Parathyroid adenoma (tissue), 2 donors: ENCODE measurements at regions not wholly inside any gene's neighbourhood (a gene's known extent, or its start where the extent isn't known, plus 50 kb on each side); places are given as distances from the start of the nearest gene placed in this dataset.
"Not testable (repeated sequence)": the region's sequence is repeated elsewhere in the genome, so short reads cannot be mapped to it uniquely, and the experiment has no call there.

ENCODE experiments used
- H2AFZ ChIP-seq: fragments of 300-600 bp; sonication (generic); one replicate; pipeline ENCODE4 v1.7.0; 2017; ENCODE audit warnings: antibody characterized with exemption, mild to moderate bottlenecking
- H3K27ac ChIP-seq: fragments of 300-600 bp; sonication (generic); one replicate; pipeline ENCODE4 v1.7.0; 2017
- H3K27me3 ChIP-seq: fragments of 300-600 bp; sonication (generic); one replicate; pipeline ENCODE4 v1.7.0; 2017; ENCODE audit warnings: low read length; ENCODE audit not compliant: control insufficient read depth, insufficient read depth
- H3K36me3 ChIP-seq: fragments of 300-600 bp; sonication (generic); one replicate; pipeline ENCODE4 v1.7.0; 2017; ENCODE audit warnings: low read length; ENCODE audit not compliant: control insufficient read depth, insufficient read depth
- H3K4me1 ChIP-seq: fragments of 300-600 bp; sonication (generic); one replicate; pipeline ENCODE4 v1.7.0; 2017; ENCODE audit warnings: control low read depth
- H3K4me2 ChIP-seq: fragments of 300-600 bp; sonication (generic); one replicate; pipeline ENCODE4 v1.7.0; 2017; ENCODE audit warnings: low read length
- H3K4me3 ChIP-seq: fragments of 300-600 bp; sonication (generic); one replicate; pipeline ENCODE4 v1.7.0; 2017; ENCODE audit warnings: low read depth, low read length
- H3K79me2 ChIP-seq: fragments of 300-600 bp; sonication (generic); one replicate; pipeline ENCODE4 v1.7.0; 2017; ENCODE audit warnings: control low read depth
- H3K9ac ChIP-seq: fragments of 300-600 bp; sonication (generic); one replicate; pipeline ENCODE4 v1.7.0; 2017; ENCODE audit warnings: mild to moderate bottlenecking
- H3K9me3 ChIP-seq: fragments of 300-600 bp; sonication (generic); one replicate; pipeline ENCODE4 v1.7.0; 2017; ENCODE audit warnings: low read length; ENCODE audit not compliant: control insufficient read depth
- TF ChIP-seq, protein P1 (sequence below): fragments of 300-600 bp; sonication (generic); IDR thresholded peaks from one replicate; pipeline ENCODE4 v1.7.0; 2017; ENCODE audit warnings: antibody characterized with exemption, mild to moderate bottlenecking
- donor health status: primary hyperparathyroidism.

DNA sequence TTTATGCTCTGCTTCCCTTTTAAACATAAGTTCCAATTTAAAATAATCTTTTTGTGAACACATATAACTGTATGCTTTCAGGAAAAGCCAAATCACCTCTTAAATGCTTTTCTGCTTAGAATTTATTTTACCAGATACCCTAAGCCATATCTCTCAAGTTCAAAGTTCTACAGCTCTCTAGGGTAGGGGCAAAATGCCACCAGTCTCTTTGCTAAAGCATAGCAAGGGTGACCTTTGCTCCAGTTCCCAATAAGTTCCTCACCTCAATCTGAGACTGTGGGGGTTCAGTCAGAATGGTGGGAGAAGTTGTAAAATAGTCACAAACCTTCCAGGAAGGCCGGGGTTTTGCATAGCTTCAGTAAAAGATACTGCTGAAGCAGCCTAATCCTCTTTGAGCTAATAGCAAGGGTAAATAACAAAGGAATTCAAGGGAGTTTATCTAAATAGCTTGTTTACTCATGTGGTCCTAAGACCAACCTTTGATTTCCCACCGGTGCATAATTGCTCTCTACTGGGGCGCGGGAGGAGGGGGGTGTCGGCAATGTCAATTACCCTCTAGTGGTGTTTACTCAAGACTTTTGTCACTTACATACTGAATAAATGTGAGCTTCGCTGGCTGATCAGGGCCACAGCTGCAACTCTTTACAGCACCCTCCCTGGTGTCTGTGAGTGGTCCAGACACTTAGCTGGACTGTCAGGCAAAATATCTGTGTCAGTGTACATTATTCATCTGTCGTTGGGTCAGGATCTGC lies 1376.2 kb downstream of the NCAM2 start:
- Histone ChIP-seq H3K9me3 (no peaks in the 10 kb centered on the region), H3K27me3 (no peaks in the 10 kb centered on the region), H3K9ac (no peak overlapping the region), H3K27ac (no peak overlapping the region), H2AFZ (no peak overlapping the region), H3K4me1 (no peaks in the 10 kb centered on the region), H3K36me3 (no peaks in the 10 kb centered on the region), H3K4me3 (no peak overlapping the region), H3K4me2 (no peak overlapping the region), H3K79me2 (no peaks in the 10 kb centered on the region)
- TF ChIP-seq, protein P1, sequence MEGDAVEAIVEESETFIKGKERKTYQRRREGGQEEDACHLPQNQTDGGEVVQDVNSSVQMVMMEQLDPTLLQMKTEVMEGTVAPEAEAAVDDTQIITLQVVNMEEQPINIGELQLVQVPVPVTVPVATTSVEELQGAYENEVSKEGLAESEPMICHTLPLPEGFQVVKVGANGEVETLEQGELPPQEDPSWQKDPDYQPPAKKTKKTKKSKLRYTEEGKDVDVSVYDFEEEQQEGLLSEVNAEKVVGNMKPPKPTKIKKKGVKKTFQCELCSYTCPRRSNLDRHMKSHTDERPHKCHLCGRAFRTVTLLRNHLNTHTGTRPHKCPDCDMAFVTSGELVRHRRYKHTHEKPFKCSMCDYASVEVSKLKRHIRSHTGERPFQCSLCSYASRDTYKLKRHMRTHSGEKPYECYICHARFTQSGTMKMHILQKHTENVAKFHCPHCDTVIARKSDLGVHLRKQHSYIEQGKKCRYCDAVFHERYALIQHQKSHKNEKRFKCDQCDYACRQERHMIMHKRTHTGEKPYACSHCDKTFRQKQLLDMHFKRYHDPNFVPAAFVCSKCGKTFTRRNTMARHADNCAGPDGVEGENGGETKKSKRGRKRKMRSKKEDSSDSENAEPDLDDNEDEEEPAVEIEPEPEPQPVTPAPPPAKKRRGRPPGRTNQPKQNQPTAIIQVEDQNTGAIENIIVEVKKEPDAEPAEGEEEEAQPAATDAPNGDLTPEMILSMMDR = no peak

DNA sequence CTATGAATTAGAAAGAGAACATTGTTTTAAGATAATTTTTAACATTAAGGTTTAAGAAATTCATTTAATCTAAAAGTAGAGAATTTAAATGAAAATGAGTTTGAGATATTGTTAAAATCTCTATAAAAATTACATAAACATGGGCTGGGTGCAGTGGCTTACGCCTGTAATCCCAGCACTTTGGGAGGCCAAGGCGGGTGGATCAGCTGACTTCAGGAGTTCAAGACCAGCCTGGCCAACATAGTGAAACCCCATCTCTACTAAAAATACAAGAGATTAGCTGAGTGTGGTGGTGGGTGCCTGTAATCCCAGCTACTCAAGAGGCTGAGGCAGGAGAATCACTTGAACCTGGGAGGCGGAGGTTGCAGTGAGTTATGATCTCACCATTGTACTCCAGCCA lies 1379.6 kb downstream of the NCAM2 start:
- H3K79me2 ChIP-seq, H3K36me3 ChIP-seq, H3K9me3 ChIP-seq, H3K9ac ChIP-seq, H3K27me3 ChIP-seq, H2AFZ ChIP-seq, H3K27ac ChIP-seq, H3K4me1 ChIP-seq, H3K4me2 ChIP-seq, H3K4me3 ChIP-seq: not testable (repeated sequence)

GRCh38 chr21:22393324-22393723 lies 1395.1 kb downstream of the NCAM2 start:
- no peak overlapping the region for H3K9ac ChIP-seq
- no peaks in the 10 kb centered on the region for H3K27me3 ChIP-seq
- H3K4me2 ChIP-seq = no peak overlapping the region
- no peak overlapping the region for H2AFZ ChIP-seq
- H3K4me1 ChIP-seq = no peaks in the 10 kb centered on the region
- TF ChIP-seq, protein P1 = no peak
- no peak overlapping the region for H3K27ac ChIP-seq
- H3K36me3 ChIP-seq = no peaks in the 10 kb centered on the region
- no peaks in the 10 kb centered on the region for H3K79me2 ChIP-seq
- H3K4me3 ChIP-seq = no peak overlapping the region
- no peaks in the 10 kb centered on the region for H3K9me3 ChIP-seq

- no peak overlapping the region for H3K27ac ChIP-seq
- no peaks in the 10 kb centered on the region for H3K9me3 ChIP-seq
- TF ChIP-seq, protein P1 = no peak
- no peaks in the 10 kb centered on the region for H3K27me3 ChIP-seq
- H3K4me2 ChIP-seq = no peak overlapping the region
- H3K4me3 ChIP-seq = no peak overlapping the region
- H2AFZ ChIP-seq = no peak overlapping the region
- H3K4me1 ChIP-seq = no peaks in the 10 kb centered on the region
- H3K36me3 ChIP-seq = no peaks in the 10 kb centered on the region
- H3K79me2 ChIP-seq = no peaks in the 10 kb centered on the region
- H3K9ac ChIP-seq = no peak overlapping the region
Measured at GRCh38 chr21:22395965-22396364, 1397.8 kb downstream of the NCAM2 start.

DNA sequence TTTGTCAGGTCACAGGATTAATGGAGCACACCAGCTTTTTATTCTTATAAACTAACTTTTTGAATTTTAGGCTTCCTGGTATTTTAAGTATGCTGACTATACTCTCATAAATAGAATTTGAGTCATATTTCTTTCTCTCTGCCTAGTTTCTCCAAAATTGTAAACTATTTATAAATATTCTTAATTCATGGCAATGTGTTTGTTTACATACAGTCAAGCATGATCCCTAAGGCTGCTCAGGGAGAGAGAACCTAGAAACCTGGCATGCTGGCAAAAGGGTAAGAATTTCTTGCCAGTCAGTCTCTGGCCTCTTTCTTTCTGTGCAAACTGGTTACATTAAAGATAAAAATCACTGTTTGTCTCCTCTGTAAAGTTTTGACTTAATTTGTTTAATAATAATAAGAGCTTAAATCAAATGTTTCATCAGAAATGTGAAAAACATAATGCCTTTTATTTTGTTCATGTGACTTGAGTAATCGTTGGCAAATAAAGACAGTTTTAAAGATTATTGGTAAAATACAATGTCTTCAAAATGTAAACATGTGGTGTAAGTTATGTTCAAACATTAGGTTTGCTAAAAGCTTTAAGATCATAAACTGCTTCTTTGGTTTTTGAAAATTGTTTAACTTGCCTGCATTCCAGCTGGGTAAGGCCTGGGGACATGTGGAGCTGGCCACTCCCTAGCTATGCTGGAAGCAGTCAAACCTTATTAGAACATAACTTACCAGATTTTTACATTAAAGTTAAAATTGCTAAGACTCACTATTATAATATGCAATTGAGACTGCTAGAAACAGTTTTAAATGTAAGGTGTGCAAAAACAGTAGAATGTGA lies 1401.7 kb downstream of the NCAM2 start:
- H3K9me3 ChIP-seq = no peaks in the 10 kb centered on the region
- H3K4me3 ChIP-seq = no peak overlapping the region
- H3K9ac ChIP-seq = no peak overlapping the region
- no peak overlapping the region for H3K27ac ChIP-seq
- H3K4me2 ChIP-seq = no peak overlapping the region
- no peak overlapping the region for H2AFZ ChIP-seq
- no peaks in the 10 kb centered on the region for H3K79me2 ChIP-seq
- H3K36me3 ChIP-seq = no peaks in the 10 kb centered on the region
- no peaks in the 10 kb centered on the region for H3K27me3 ChIP-seq
- TF ChIP-seq, protein P1 = no peak
- H3K4me1 ChIP-seq = no peaks in the 10 kb centered on the region
